HG02973 (cell line): ENCODE measurements at regions not wholly inside any gene's neighbourhood (a gene's known extent, or its start where the extent isn't known, plus 50 kb on each side); places are given as distances from the start of the nearest gene placed in this dataset.

Source experiments
- ATAC-seq: cut with Tn5 transposase; IDR thresholded peaks from one replicate; pipeline ENCODE4 v1.9.1; 2021; ENCODE audit warnings: moderate library complexity; ENCODE audit not compliant: unreplicated experiment

GRCh38 chr15:39061952-39062464, 497.4 kb upstream of the RASGRP1 start:
- no peak for ATAC-seq

DNA sequence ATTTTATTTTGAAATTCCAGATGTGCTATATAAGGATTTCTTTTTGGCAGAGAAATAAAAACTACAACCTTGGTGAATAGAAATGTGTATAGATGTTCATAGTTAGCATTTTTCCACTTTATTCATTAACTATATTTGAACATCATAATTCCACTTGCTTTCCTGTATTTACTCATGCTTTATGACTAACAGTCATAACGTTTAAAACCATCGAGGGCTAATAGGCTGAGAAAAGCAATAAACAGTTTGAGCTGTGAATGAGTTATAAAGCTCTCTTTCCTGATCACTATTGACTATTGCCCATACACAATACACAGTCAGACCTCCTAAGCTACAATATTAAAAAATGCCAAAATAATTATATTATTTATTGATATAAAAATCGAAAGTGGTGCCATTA, 502.1 kb upstream of the RASGRP1 start:
- no peak for ATAC-seq

- ATAC-seq = no peak
Measured at GRCh38 chr15:39074341-39074985, 506.4 kb upstream of the THBS1 start.

GRCh38 chr15:39075311-39075710, 505.6 kb upstream of the THBS1 start:
- no peak for ATAC-seq

- ATAC-seq = no peak
Measured at GRCh38 chr15:39075756-39076341, 505.0 kb upstream of the THBS1 start.

DNA sequence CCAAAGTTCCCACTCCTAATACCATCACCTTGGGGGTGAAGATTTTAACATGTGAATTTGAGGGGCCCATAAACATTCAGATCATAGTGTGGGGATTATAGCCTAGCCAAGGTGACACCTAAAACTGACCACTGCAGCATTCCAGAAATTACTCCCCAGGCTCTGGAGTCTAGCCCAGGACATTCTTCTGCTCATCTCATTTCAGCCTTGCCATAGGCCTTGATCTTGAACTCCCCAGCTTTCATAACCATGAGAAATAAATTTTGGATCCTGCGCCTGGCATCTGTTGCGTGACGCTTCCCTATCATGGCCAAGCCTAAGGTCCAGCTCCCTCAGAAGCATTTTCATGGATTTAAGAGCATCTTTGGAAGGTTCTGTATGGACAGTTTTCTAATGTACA, 502.9 kb upstream of the THBS1 start:
- no peak for ATAC-seq

DNA sequence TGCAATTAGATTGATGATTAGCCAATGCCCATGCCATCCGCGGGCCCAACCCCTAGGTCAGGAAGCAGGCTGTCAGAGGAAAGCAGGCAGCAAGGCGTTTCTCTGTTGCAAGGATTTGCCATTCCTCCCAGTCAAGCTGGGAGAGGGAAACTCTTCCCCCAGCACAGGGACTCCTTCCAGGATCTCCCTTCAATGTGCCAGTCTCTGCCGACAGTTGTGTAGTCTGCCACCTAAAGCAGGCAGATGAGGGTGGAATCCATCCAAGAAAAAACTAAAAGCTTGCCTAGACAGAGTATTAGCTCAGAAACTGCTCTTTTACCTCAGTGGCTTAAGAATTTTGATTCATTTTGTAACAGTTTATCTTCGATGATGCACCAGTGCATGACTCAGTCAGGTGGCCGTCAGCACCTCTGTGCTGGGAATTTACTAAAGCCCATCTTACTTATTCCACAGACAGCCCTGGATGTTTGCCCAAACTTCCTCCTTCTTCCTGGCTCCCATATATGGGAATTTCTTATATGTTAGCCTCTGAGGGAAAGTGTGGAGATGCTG, 501.5 kb upstream of the THBS1 start:
- no peak for ATAC-seq

DNA sequence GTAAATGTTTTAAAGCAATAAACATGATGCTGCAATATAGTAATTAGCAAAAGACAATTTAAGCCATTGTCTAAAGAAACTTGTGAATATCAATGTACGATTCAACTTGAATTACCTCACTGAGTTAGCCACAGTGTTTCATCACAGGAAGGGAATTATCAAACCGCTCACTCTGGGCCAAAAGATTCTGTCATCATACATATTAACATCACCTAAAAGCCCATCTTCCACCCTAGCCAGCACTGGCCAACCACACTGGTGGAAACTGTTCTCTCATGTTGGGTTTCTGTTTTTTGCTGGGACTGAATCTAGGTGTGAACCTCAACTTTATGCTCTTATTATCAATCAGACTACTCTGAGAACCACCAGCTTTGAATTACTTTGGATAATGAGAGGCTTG, 497.7 kb upstream of the THBS1 start:
- ATAC-seq = no peak

- ATAC-seq = no peak
Measured at GRCh38 chr15:39084674-39085530, 496.0 kb upstream of the THBS1 start.

DNA sequence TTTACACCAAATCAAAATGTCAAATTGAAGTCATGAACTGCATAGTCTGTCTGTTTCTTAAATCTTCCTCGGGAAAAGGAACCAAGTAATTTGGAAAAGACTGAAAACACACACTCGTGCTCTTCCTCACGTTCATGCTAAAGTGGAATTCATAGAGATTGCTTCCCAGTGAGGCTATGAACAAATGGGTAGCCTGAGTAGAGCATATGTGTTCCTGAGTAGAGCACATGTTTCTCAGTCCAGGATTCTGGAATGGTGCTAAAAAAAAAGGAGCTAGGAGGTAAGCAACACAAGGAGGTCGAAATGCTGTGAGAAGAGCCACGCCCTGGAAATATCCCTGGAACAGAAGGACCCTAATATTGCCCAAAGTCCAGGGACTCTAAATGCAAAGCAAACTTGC, 494.2 kb upstream of the THBS1 start:
- ATAC-seq = no peak

DNA sequence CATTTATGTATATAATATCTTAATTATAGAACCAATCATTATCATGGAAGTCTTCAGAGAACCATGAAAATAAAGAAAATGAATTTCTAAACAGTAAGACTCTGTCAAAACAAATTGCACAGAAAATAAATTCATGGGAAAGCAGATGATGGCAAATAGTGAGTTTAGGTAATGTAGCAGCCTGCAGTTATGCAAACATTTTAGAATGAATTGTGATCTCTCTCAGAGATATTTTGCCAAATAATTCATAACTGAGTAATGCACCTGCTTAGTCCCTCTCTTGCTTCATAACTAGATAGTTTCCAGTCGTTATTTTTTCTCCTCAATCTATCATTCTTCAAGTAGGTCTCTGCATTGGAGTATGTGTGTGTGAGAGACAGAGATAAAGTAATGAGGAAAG, 492.7 kb upstream of the THBS1 start:
- no peak for ATAC-seq

DNA sequence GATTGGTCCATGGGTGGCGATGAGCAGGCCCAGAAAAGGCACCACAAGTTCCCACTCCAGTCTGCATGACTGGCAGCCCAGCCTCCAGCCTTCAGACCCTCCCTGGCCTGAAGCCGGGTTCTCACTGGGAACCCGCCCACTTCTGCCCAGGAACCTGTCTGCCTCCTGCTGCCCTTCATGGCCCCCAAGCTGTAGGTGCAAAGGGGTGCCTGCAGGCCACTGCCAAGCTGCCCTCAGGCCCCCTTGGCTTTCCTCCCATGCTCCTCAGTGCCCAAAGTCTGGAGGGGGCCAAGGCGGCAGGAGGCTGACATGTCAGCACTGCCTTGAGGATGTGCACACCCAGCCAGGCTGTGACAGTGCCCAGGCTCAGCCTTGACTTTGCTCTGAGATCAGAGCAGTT, 488.5 kb upstream of the THBS1 start:
- ATAC-seq = no peak

DNA sequence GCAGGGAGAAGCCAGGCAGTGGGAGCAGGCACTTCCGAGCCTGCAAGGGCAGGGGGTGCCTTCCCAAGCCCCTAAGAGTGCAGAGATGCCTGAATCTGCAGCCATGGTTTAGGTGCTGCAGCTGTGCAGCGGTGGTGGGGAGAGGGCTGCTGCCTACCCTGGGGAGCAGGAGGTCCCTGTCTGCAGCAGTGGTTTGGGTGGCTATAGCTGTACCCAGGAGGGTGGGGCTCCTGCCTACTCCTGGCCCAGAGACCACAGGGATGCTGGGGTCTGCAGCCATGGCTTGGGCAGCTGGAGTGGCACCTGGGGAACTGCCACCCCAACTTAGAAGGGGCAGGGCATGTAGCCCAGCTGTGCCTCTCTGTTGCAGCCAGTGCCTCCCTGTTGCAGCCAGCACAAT, 488.1 kb upstream of the THBS1 start:
- ATAC-seq = no peak

DNA sequence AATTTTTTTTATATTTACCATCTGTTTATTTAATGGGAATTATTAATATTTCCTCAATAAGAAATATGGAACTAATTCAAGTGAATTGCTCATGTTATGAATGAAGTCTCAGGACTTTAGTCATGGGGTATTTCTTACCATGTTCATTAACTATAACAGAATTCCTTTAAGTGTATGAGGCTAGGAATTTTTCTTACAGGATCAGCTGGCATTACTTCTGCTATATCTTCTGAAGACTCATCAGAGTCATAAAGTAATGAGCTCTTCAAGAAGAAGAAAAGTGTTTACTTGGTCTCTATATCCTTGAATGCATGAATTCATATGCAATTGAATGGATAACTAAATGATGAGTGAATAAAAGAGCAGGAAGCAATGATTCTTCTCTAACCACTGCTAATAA, 486.8 kb upstream of the THBS1 start:
- no peak for ATAC-seq

DNA sequence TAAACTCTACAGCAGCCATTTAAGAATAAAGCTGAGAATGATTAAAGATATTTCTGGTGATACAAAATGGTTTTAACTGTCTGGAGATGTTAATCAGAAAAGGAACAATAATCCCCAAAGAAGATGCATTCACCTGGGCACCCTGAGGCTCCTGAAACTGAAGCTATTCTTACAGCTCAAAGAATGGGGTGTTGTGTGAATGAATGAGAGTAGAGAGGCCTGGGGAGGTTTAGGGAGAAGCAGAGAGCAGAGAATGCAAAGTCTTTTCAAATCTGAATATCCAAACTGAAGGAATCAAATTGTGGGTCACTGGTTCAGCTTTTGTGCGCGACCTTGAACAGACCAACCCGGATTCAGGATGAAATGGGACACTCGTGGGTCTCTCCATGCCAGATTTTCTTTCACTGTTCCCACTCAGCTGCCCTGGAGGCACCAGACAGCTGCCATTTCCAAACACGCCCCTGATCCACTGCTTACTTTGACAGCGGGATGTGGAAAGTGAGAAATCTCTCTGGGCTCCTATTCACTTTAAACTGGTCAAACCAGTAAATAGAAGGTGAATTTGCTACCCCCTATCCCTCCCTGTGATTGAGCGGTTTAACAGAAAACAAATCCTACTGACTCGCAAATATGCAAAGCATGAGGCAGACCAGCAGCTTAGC, 485.5 kb upstream of the THBS1 start:
- no peak for ATAC-seq

DNA sequence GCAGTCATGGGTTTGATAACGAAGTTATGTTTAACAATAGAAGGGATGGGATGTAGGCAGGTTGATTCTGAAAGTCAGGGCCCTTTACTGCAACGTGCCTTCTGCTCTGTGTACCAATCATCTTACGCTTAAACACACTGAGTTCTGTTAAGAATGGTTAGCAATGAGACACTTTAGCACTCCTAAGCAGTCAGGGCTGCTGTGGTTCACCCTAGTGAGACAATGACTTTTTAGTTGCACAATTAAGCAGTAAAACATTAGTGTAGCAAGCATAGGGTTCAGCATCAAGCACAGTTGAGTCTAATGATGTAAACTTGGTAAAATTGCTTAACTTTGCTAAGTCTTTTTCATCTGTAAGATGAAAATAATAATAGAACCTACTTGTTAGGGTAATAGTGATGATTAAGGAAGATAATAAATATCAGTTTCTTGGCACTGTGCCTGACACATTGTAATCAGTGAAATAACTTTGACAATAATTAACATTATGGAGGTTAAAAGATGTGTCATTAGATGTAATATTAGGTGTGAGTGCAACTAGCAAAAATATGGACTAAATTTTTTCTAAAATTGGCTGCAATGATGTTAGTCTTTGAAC, 484.2 kb upstream of the THBS1 start:
- no peak for ATAC-seq

DNA sequence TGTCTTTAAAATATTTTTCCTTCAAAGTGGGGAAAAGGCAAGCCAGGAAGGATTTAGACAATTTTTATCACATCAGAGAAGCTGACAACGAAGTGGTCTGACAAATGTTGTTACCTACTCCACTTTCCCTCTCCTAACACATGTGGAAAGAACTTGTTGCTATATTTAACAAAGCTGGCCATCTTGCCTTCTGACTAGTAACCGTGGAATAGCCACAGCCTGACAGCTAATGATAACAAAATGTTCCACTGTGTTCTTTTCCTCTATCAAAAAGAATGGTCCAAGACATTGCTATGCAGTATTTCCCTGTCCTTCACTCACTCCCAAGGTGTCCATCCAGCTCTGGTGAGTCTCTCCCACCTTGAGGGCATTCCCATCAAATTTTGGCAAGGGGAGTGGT, 481.4 kb upstream of the THBS1 start:
- no peak for ATAC-seq

DNA sequence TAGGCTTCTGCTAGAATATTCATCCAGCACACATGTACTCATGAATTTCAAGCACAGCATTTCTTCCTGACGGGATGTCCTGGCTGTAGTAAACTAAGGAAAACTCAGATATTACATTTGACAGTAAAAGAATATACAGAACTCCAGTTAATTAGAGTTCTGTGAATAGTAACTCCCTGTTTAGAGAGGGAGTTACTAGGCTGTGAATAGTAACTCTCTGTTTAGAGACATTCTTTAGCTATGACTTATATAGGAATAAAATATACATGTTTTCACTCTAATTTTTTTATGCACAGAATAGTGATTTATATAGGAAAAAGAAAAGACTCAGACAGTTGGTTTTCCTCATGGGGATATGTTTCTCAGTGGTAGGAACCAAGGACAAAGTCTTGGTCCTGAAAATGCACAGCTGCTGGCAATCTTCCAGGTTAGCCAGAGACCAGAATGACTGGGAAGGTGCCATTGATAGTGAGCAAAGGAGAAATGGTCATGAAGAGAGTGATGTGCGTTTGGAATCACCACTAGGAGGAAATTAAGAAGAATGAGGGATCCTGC, 480.7 kb upstream of the THBS1 start:
- no peak for ATAC-seq

DNA sequence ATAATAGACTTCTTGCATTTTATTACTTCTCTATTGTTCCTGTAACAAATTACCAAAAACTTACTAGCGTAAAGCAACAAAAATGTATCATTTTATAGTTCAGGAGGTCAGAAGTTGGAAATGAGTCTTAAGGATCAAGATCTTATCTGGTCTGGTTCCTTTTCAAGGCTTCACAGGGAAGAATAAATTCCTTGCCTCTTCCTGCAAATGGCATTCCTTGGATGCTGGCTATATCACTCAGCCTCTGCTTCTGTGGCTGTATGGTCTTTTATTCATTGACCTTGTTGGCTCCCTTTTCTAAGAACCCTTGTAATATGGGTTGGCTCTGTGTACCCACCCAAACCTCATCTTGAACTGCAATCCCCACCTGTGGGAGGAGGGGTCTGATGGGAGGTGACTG, 478.4 kb upstream of the THBS1 start:
- ATAC-seq = no peak

DNA sequence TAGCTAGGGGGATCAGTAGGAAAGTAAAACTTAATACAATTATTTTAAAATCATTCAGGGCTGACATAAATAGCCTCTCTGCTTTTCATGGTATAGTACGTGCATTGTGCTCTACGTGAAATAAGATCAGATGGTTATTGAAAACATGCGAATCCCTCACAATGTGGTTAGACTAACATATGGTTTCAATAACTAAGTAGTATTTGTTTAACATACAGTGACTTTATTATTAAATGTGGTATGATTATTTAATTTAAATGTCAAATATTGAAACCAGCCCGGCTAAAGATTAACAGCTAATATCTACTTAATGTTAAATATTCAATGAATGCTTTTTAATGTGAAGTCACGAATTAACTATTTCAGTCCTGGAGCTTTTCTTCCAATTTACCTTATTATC, 473.9 kb upstream of the THBS1 start:
- ATAC-seq = no peak

- ATAC-seq = no peak
Measured at GRCh38 chr15:39108021-39108420, 472.9 kb upstream of the THBS1 start.
